ENCODE measurements at regions not wholly inside any gene's neighbourhood (a gene's known extent, or its start where the extent isn't known, plus 50 kb on each side); places are given as distances from the start of the nearest gene placed in this dataset.
A peak's percentile ranks its signal among the peaks of the same experiment; 100 is the strongest.

- no peak for DNase-seq
Observed at GRCh38 chr17:72344613-72345012, 223.8 kb downstream of the SOX9 start.

- no peak for DNase-seq
Observed at GRCh38 chr17:72345088-72345487, 224.3 kb downstream of the SOX9 start.

GRCh38 chr17:72345536-72345935 lies 224.7 kb downstream of the SOX9 start:
- no peak for DNase-seq

GRCh38 chr17:72346306-72346705 lies 225.5 kb downstream of the SOX9 start:
- no peak for DNase-seq

- DNase-seq = no peak
Observed at GRCh38 chr17:72349011-72349410, 228.2 kb downstream of the SOX9 start.

- peak; percentile 30 for DNase-seq
Observed at GRCh38 chr17:72349491-72349995, 228.7 kb downstream of the SOX9 start.

GRCh38 chr17:72350073-72350472 lies 229.3 kb downstream of the SOX9 start:
- DNase-seq = no peak

- no peak for DNase-seq
Observed at GRCh38 chr17:72351365-72351764, 230.5 kb downstream of the SOX9 start.

GRCh38 chr17:72351884-72352346 lies 231.1 kb downstream of the SOX9 start:
- no peak for DNase-seq

GRCh38 chr17:72353502-72353901 lies 232.7 kb downstream of the SOX9 start:
- no peak for DNase-seq

- DNase-seq = no peak
Observed at GRCh38 chr17:72354071-72354470, 233.3 kb downstream of the SOX9 start.

- no peak for DNase-seq
Observed at GRCh38 chr17:72357764-72358365, 237.0 kb downstream of the SOX9 start.

GRCh38 chr17:72358465-72358864 lies 237.6 kb downstream of the SOX9 start:
- DNase-seq = peak; percentile 86

GRCh38 chr17:72359274-72359673 lies 238.5 kb downstream of the SOX9 start:
- no peak for DNase-seq

- no peak for DNase-seq
Observed at GRCh38 chr17:72359811-72360210, 239.0 kb downstream of the SOX9 start.

- no peak for DNase-seq
Observed at GRCh38 chr17:72360386-72360940, 239.6 kb downstream of the SOX9 start.

GRCh38 chr17:72361892-72362291 lies 241.1 kb downstream of the SOX9 start:
- no peak for DNase-seq

- DNase-seq = peak; percentile 56
Observed at GRCh38 chr17:72362376-72363088, 241.7 kb downstream of the SOX9 start.

GRCh38 chr17:72363089-72363610 lies 242.3 kb downstream of the SOX9 start:
- peak; percentile 47 for DNase-seq

- DNase-seq = peak; percentile 91
Observed at GRCh38 chr17:72365857-72366414, 245.1 kb downstream of the SOX9 start.

- DNase-seq = no peak
Observed at GRCh38 chr17:72366626-72367025, 245.8 kb downstream of the SOX9 start.

GRCh38 chr17:72368191-72368590 lies 247.4 kb downstream of the SOX9 start:
- no peak for DNase-seq

- no peak for DNase-seq
Observed at GRCh38 chr17:72369366-72369765, 248.5 kb downstream of the SOX9 start.

GRCh38 chr17:72370819-72371218 lies 250.0 kb downstream of the SOX9 start:
- DNase-seq = peak; percentile 64
